Thyroid gland (tissue), 4 donors: ENCODE measurements at regions not wholly inside any gene's neighbourhood (a gene's known extent, or its start where the extent isn't known, plus 50 kb on each side); places are given as distances from the start of the nearest gene placed in this dataset.

Source experiments
- CTCF ChIP-seq, 6 experiments: fragments of 200-600 bp in 3 of 6; fragments of 450-650 bp in 3 of 6; sonication (generic) in 3 of 6; IDR thresholded peaks; one replicate each; pipeline ENCODE4 v1.5.1; 2016 to 2019; ENCODE audit warnings: antibody characterized with exemption in 6 of 6, mild to moderate bottlenecking in 2 of 6, inconsistent platforms in 1 of 6, moderate library complexity in 1 of 6
- POLR2A ChIP-seq, 2 donors: fragments of 450-650 bp; IDR thresholded peaks; one replicate each; pipeline ENCODE4 v1.6.1; 2017; ENCODE audit warnings: antibody characterized with exemption in 2 of 2, mild to moderate bottlenecking in 2 of 2, moderate library complexity in 1 of 2

GRCh38 chr15:95416576-95416975 is 913.9 kb upstream of the NR2F2 start:
- no peak for TF ChIP-seq CTCF (IDR thresholded peaks at IDR 0.05)
- no peak for TF ChIP-seq POLR2A (IDR thresholded peaks at IDR 0.05)
